ENCODE measurements at regions not wholly inside any gene's neighbourhood (a gene's known extent, or its start where the extent isn't known, plus 50 kb on each side); places are given as distances from the start of the nearest gene placed in this dataset.

- TF ChIP-seq, protein P1, sequence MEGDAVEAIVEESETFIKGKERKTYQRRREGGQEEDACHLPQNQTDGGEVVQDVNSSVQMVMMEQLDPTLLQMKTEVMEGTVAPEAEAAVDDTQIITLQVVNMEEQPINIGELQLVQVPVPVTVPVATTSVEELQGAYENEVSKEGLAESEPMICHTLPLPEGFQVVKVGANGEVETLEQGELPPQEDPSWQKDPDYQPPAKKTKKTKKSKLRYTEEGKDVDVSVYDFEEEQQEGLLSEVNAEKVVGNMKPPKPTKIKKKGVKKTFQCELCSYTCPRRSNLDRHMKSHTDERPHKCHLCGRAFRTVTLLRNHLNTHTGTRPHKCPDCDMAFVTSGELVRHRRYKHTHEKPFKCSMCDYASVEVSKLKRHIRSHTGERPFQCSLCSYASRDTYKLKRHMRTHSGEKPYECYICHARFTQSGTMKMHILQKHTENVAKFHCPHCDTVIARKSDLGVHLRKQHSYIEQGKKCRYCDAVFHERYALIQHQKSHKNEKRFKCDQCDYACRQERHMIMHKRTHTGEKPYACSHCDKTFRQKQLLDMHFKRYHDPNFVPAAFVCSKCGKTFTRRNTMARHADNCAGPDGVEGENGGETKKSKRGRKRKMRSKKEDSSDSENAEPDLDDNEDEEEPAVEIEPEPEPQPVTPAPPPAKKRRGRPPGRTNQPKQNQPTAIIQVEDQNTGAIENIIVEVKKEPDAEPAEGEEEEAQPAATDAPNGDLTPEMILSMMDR (IDR thresholded peaks at IDR 0.05), result no peak
- TF ChIP-seq POLR2A (IDR thresholded peaks at IDR 0.05), result no peak
- no peak for TF ChIP-seq POLR2AphosphoS5 (IDR thresholded peaks at IDR 0.05)
Observed at GRCh38 chr11:22041039-22041438, 151.8 kb upstream of the ANO5 start.
